GM20000 (cell line): ENCODE measurements at regions not wholly inside any gene's neighbourhood (a gene's known extent, or its start where the extent isn't known, plus 50 kb on each side); places are given as distances from the start of the nearest gene placed in this dataset.
"Not testable (repeated sequence)": the region's sequence is repeated elsewhere in the genome, so short reads cannot be mapped to it uniquely, and the experiment has no call there.

ENCODE experiments used
- DNase-seq: peaks from one replicate; pipeline ENCODE4 v3.0.0; 2012; ENCODE audit warnings: low spot score
- CTCF ChIP-seq: IDR thresholded peaks from 2 replicates; pipeline ENCODE4 v1.5.1; 2012; ENCODE audit warnings: mild to moderate bottlenecking, control low read depth; ENCODE audit errors: extremely low read depth, missing control alignments

- DNase-seq, result no peak
- TF ChIP-seq CTCF, result no peak
Observed at GRCh38 chr12:75943730-75944096, 87.9 kb downstream of the PHLDA1 start.

GRCh38 chr12:75941661-75942060, 89.9 kb downstream of the PHLDA1 start:
- DNase-seq, result not testable (repeated sequence)

GRCh38 chr12:75939016-75939642, 92.4 kb downstream of the PHLDA1 start:
- no peak for DNase-seq
- no peak for TF ChIP-seq CTCF

GRCh38 chr12:75938189-75938588, 93.4 kb downstream of the PHLDA1 start:
- TF ChIP-seq CTCF, result no peak
- DNase-seq, result no peak

GRCh38 chr12:75937486-75937885, 94.1 kb downstream of the PHLDA1 start:
- TF ChIP-seq CTCF, result no peak
- no peak for DNase-seq

GRCh38 chr12:75936515-75937440, 94.8 kb downstream of the PHLDA1 start:
- TF ChIP-seq CTCF, result no peak
- DNase-seq, result no peak

GRCh38 chr12:75935539-75936242, 95.9 kb downstream of the PHLDA1 start:
- DNase-seq, result no peak

More at GRCh38 chr12:75935539-75936242, 95.9 kb downstream of the PHLDA1 start:
- no peak for TF ChIP-seq CTCF
